HG03575 (cell line): ENCODE measurements at regions not wholly inside any gene's neighbourhood (a gene's known extent, or its start where the extent isn't known, plus 50 kb on each side); places are given as distances from the start of the nearest gene placed in this dataset.

ENCODE experiments used
- ATAC-seq: cut with Tn5 transposase; IDR thresholded peaks from one replicate; pipeline ENCODE4 v1.9.1; 2021; ENCODE audit not compliant: unreplicated experiment, insufficient number of reproducible peaks, low FRiP score; ENCODE audit errors: extremely low read depth

DNA sequence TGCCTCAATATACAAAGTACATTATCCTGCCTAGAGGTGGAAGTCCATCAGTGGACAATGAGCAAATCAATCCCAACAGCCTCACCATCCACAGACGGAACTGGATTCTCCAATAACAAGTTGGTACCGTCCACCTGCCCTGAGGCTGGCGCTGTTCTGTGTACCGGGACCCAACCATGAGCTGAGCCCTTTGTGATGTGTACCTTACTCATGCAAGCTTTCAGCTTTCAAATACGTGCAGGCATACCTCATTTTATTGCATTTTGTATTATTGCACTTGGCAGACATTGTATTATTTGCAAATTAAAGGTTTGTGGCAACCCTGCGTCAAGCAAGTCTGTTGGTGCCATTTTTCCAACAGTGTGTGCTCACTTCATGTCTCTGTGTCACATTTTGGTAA lies 476.0 kb upstream of the MKI67 start:
- ATAC-seq: no peak

DNA sequence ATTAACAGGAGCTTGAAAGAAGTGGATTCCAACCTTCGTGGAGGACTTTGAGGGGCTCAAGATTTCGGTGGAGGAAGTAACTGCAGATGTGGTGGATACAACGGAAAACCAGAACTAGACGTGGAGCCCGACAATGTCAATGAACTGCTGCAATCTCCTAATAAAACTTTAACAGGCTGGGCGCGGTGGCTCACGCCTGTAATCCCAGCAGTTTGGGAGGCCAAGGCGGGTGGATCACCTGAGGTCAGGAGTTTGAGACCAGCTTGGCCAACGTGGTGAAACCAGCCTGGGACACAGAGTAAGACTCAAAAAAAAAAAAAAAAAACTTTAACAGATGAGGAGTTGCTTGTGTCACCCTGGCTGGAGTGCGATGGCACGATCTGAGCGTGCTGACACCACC lies 477.8 kb upstream of the MKI67 start:
- no peak for ATAC-seq

GRCh38 chr10:128605180-128605579 lies 479.0 kb upstream of the MKI67 start:
- ATAC-seq: no peak

DNA sequence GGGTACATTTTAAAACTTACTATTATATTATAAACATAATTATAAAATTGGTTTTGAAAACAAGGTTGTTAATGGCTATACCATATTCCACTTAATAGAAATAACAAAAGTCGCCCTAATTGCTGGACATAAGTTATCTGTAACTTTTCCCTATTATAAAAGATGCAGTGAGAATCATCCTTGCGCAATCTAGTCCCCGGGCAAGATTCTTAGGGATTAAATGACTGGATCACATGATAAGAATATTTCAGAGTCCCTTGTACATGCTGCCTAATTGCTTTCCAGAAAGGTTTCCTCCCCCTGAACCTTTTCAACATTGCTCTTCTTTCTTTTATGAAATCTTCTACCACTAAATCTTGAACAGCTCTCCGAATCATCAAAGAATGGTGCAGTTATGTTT lies 479.8 kb upstream of the MKI67 start:
- no peak for ATAC-seq

GRCh38 chr10:128608791-128609190 lies 482.6 kb upstream of the MKI67 start:
- no peak for ATAC-seq

- no peak for ATAC-seq
Measured at GRCh38 chr10:128609460-128609859, 483.2 kb upstream of the MKI67 start.

GRCh38 chr10:128610113-128610512 lies 483.9 kb upstream of the MKI67 start:
- no peak for ATAC-seq

DNA sequence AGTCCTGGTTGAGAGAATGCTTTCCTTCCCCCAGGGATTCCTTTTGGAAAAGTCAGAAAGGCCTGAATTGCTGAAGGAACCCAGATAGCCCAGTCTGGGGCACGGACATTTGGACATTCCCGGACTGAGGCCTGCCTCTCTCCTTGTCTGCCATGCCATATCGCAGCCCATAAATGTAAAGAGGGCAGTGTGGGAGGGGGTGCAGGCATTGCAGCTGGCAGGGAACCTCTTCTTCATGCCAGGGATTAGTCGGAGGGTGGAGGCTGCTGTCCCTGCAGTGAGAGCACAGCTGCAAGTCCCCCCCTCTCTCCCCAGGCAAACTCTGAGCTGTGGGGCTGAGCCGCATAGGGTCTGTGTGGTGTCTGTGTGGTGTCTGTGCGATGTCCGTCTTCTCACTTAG lies 486.0 kb upstream of the MKI67 start:
- no peak for ATAC-seq

DNA sequence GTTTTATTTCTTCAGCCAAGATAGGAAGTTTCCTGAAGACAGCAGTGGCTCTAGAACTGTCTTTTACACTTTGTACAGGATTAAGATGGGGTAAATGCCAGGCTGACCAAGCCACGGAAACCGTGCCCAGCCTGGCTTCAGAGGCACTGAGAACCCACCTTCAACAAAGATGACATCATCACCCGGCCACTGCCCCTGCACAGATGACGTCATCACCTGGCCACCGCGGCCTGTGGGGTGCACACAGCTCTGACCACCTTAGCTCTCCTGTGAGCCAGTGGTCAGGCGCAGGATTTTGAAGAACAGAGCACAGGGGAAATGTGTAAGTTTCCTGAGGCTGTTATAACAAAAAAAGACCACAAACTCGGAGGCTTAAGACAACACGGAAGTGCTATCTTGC lies 486.4 kb upstream of the MKI67 start:
- no peak for ATAC-seq

- ATAC-seq: no peak
Measured at GRCh38 chr10:128614016-128614605, 487.9 kb upstream of the MKI67 start.

DNA sequence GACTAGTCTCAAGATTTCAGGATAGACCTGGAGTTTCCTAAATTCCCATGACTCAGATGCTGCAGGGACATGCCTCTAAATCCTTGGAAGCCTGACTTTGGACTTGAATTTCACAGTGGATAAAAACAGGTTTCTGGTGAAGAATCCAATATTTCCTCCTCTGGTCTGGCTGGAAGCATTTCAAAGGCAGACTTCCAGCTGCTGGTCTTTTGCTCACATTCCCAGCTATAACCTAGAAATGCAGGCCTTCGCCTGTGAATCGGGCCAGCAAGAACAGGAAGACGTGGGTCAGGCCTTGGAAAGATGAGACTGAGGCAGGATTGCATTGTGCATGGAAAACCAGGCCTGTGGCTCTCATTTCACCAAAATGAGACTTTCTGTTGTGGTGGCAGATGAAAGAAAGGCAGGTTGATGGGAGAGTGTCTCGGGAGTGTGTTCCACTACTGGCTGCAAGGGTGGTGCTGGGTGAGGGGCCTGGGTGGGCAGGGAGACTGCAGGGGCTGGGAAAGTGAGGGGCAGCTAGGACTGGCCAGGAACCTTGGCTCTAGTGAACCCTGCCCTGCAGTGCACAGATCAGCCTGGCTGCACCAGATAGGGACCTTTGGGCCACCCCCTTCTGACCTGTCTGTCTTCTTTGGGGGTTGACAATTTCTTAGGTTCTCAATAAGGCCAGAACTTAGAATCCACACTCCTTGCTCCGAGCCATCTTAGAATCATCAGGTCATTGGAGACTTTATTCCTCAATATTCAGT lies 488.8 kb upstream of the MKI67 start:
- ATAC-seq: no peak

GRCh38 chr10:128617532-128617931 lies 491.3 kb upstream of the MKI67 start:
- no peak for ATAC-seq

- no peak for ATAC-seq
Measured at GRCh38 chr10:128622706-128623105, 496.5 kb upstream of the MKI67 start.

DNA sequence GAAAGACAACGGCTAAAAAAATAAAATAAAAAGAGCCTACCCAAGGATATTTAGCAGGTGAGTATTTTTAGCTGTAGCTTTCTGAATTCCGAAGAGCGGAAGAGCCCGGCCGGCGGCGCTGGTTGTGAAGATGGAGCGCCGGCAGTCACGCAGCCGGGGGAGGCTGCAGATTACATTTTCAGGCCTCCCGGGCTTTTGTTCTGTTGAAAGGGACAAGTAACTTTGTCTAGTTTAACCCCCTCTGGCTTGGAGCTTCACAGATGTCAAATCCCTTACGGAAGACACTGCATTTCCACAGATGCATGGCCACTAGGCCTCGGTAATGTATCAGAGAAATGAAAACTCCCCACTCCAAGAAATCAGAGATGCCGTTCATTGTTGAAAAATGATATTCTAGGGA lies 497.6 kb upstream of the MKI67 start:
- ATAC-seq: no peak

GRCh38 chr10:128624656-128625530 lies 498.7 kb upstream of the MKI67 start:
- no peak for ATAC-seq

- ATAC-seq: no peak
Measured at GRCh38 chr10:128625926-128626325, 499.7 kb upstream of the MKI67 start.

DNA sequence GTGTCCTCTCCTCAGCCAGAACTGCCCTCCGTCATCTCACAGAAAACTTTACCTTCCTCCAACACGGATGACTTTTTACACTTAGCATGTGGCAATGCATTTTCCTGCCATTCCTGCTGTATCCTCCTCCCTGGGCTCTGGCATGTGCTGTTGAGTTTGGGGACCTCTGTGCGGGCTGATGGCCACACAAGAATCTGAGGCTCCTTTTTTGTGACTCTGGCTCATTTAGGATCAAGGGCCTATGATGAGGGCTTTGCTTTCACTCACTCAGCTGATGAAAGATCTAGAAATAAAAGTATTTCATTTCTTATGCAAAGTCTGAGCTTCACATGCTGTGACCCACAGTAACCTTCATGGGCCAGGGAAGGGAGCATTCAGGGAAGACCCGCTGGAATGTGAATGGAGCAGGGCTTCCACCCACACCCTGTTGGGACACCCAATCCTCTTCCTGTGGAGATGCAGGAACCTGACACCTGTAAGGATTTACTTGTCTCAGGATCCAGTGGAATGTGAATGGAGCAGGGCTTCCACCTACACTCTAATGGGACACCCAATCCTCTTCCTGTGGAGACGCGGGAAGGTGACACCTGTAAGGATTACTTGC lies 500.3 kb upstream of the MKI67 start:
- no peak for ATAC-seq

- ATAC-seq: no peak
Measured at GRCh38 chr10:128627811-128628210, 501.6 kb upstream of the MKI67 start.

- no peak for ATAC-seq
Measured at GRCh38 chr10:128628252-128628651, 502.0 kb upstream of the MKI67 start.
